Stimulated activated CD8-positive, alpha-beta memory T cell treated with anti-CD3 and anti-CD28 coated beads, Interleukin-2, amount 100 ng/mL, for 48 hours (primary cell): ENCODE measurements at regions not wholly inside any gene's neighbourhood (a gene's known extent, or its start where the extent isn't known, plus 50 kb on each side); places are given as distances from the start of the nearest gene placed in this dataset.

ENCODE experiments used
- DNase-seq, 2 donors: peaks; one replicate each; pipeline ENCODE4 v3.0.0-alpha.2; 2020; ENCODE audit warnings: low read depth in 2 of 2

- DNase-seq, result no peak
Measured at GRCh38 chr6:15039136-15039535, 206.7 kb upstream of the JARID2 start.

GRCh38 chr6:15042938-15043337 lies 202.9 kb upstream of the JARID2 start:
- DNase-seq, result no peak

DNA sequence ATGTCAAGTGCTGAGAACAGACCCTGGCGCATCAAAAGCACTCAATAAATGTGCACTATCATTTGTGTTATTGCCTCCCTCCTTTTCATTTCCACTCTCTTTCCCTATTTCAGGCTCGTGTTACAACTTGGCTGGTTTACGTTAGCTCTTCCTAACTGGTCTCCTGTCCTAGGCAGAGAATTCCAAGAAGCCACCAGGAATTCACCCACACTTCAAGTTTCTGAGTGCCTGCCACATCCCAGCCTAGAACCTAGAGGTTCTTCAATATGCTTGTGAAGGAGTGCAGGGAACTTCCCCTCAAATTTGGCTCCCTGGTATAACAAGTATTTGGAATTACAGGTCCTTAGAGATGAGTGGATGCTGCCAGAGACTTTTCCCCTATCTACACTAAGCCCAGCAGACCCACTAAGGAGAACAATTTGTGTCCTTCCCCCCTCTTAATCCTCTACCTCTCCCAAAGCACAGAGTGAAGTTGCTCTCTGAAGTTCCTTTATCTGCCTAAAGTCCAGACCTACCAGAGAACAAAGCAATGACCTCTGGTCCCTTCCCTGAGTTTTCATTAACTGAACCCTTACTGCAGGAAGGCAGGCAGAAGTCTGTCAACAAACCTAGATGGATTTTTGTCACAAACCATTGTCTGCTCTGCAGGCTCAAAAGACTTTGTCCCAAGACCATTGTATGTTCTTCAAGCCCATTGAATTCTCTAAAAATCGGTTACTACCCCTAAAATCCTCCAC lies 201.6 kb upstream of the JARID2 start:
- no peak for DNase-seq

- DNase-seq, result no peak
Measured at GRCh38 chr6:15044948-15045347, 200.9 kb upstream of the JARID2 start.

- DNase-seq, result no peak
Measured at GRCh38 chr6:15046751-15047150, 199.1 kb upstream of the JARID2 start.

GRCh38 chr6:15048367-15048766 lies 197.5 kb upstream of the JARID2 start:
- no peak for DNase-seq

GRCh38 chr6:15058200-15059061 lies 187.4 kb upstream of the JARID2 start:
- no peak for DNase-seq

- no peak for DNase-seq
Measured at GRCh38 chr6:15061180-15061641, 184.7 kb upstream of the JARID2 start.

DNA sequence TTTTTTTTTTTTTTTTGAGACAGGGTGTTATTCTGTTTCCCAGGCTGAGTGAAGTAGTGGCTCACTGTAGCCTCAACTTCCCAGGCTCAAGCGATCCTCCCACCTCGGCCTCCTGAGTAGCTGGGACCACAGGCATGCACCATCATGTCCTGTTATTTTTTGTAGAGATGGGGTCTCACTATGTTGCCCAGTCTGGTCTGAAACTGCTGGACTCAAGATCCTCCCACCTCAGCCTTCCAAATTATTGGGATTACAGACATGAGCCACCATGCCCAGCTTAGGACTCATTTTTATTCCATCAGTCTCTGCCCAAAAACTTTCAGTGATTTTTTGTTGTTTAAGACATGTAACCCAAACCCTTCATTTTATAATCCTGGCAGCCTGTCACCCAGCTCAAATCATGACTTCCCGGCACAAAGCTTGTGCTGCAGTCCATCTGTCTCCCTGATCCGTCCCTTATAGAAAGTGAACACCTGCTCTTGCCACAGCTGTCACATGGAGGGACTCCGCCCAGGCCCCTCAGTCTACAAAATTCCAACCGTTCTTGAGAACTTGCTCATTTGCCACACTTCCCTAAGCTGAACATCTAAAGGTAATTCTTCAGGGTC lies 183.9 kb upstream of the JARID2 start:
- no peak for DNase-seq

- no peak for DNase-seq
Measured at GRCh38 chr6:15062516-15063252, 183.2 kb upstream of the JARID2 start.

DNA sequence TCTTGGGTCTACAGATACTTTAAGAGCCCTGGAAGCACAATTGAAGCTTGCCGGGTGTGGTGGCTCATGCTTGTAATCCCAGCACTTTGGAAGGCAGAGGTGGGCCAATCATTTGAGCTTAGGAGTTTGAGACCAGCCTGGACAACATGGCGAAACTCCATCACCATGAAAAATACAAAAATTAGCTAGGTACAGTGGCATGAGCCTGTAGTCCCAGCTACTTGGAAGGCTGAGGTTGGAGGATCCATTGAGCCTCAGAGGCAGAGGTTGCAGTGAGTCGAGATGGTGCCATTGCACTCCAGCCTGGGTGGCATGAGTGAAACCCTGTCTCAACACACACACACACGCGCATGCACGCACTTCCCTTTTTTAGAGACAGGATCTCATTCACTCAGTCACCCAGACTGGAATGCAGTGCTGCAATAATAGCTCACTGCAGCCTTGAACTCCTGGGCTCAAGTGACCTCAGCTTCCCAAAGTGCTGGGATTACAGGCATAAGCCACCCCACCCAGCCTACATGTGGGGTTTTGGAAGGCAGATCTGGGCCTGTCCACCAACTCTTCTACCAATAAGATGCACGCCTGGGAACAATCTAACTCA lies 182.5 kb upstream of the JARID2 start:
- DNase-seq, result no peak

GRCh38 chr6:15065261-15065989 lies 180.4 kb upstream of the JARID2 start:
- DNase-seq, result no peak

DNA sequence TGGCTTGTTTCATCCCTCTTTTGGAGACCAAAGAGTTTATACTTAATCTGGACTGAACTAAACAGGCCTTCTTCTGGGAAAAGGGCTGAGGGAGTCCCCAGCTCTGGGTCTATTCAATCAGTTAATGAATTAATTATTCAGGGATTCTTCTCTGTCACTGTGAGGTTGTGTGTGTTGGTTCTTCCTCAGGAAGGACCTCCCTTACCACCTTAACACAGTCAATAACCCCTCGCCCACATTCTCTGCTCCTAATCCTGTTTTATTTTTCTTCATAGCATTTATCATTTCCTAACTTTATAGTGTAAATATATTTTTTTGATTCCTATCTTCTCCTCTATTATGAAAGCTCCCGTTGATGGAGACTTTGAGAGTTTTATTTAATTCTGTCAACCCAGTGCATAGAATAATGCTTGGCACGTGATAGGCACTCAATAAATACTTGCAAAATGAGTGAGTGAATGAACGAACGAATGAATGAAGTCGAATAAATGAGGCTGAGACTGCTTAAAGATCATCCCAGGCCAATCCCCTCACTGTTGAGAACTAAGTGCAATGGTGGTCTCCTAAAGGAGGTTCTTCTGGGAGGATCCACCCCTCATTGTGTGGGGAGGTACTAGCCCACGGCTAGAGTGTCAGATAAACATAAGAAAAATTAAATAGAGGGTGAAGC lies 179.6 kb upstream of the JARID2 start:
- DNase-seq, result no peak

DNA sequence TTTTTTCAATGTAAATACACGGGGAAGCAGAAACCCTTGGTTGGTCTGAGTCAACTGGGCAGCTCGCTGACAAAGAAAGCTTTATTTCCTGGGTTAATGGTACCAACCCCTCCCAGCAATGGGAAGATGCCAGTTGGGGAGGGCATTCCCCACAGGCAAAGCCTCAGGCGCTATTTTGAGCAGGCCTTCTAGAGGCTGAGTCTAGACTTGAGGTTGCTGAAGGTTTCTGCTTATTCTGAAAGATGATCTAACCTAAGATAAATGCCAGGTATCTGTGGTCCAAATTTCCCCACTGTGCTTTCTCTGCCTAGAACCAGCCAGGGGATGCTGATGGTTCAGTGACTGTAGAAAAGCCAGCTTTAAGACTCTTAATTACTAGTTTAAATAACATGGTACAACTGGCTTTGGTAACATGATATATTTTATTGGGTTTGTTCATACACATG lies 172.5 kb upstream of the JARID2 start:
- peak in 1 of 2 donors; percentile 1 for DNase-seq

GRCh38 chr6:15073883-15074465 lies 171.9 kb upstream of the JARID2 start:
- no peak for DNase-seq

DNA sequence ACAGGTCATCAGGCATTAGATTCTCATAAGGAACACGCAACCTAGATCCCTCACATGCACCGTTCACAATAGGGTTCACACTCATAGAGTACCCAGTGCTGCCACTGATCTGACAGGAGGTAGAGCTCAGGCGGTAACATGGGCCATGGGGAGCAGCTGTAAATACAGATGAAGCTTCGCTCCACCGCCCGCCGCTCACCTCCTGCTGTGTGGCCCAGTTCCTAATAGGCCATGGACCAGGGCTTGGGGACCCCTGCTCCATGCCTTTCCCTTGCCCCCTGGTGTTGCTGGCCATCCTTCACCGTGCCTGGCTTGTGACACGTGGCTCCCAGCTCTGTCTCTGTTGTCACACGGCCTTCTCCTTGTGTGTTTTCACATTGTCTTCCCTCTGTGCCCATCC lies 171.1 kb upstream of the JARID2 start:
- no peak for DNase-seq

GRCh38 chr6:15076565-15076964 lies 169.3 kb upstream of the JARID2 start:
- DNase-seq, result no peak

DNA sequence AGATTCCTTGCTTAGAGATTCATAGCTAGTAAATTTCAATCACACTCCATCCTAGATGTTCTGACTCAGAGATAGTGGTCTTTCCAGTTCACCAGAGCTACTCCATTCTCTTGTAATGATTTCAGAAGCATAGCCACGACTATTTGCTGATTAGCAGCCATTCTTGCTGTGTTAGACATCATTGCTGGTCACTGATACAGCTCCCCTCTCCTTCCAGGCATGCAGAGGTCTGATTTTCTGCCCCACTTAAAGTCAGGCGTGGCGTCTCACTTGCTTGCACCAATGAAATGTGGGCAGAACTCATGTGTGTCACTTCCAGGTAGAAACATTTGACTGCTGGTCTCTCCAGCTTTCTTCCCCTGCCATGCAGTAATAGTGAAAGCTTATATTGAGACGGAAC lies 168.9 kb upstream of the JARID2 start:
- no peak for DNase-seq

GRCh38 chr6:15077961-15078360 lies 167.9 kb upstream of the JARID2 start:
- no peak for DNase-seq
